Left lobe of liver (tissue), 2 donors: ENCODE measurements at regions not wholly inside any gene's neighbourhood (a gene's known extent, or its start where the extent isn't known, plus 50 kb on each side); places are given as distances from the start of the nearest gene placed in this dataset.
"Not testable (repeated sequence)": the region's sequence is repeated elsewhere in the genome, so short reads cannot be mapped to it uniquely, and the experiment has no call there.

Experiments used
- ATAC-seq: fragments of 200-7000 bp; cut with Tn5 transposase; one replicate; pipeline ENCODE4 v1.9.1; 2020; ENCODE audit warnings: mild to moderate bottlenecking, moderate library complexity
- DNase-seq: peaks from one replicate; pipeline ENCODE4 v3.0.0-alpha.2; 2020; ENCODE audit warnings: low spot score
- donor health status: DM: no; HTN: no; CAD: no; lungs with moderate emphysema.
- donor health status: DM: no; HTN: yes; CAD: no.

DNA sequence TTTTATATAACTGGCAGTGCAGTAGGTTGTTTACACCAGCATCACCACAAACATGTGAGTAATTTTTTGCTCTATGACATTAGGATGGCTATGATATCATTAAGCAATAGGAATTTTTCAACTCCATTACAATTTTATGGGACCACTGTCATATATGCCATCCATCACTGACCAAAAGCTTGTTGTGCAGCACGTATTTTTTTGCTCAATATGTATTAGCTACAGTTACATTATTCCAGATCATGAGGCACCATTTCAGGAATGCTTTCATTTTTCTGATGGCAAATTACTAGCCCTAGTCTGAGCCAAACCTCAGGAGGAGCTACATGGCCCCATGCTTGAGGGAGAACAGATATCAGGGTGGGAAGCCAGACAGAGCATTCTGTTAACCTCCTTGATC is 56.8 kb upstream of the DCLK2 start:
- ATAC-seq (no peak), DNase-seq (no peak)

DNA sequence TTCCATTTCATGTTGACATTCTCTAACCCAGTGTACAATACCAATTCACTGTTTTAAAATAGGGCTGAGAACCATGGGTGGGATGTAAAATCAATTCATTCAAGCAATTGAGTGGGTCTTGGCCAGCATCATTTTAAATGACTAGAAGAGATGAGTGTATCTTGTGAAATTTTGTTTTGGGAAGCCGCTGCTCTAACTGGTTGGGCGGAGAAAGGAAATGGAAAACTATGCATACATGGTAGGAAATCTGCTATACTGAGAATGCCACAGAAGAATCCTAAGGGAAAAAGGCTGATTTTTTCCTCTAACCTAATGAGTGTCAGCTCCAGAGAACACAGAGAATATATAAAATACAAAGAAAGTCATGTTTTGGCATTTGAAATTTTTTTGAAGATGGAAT is 54.8 kb upstream of the DCLK2 start:
- ATAC-seq (no peak), DNase-seq (no peak)

DNA sequence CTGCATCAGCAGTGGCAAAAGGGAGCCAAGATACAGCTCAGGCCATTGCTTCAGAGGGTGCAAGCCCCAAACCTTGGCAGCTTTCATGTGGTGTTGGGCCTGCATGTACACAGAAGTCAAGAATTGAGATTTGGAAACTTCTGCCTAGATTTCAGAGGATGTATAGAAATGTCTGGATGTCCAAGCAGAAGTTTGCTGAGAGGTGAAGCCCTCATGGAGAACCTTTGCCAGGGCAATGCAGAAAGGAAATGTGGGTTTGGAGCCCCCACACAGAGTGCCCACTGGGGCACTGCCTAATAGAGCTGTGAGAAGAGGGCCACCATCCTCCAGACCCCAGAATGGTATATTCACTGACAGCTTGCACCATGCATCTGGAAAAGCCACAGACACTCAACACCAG is 51.3 kb upstream of the DCLK2 start:
- not testable (repeated sequence) for DNase-seq, ATAC-seq
